ENCODE measurements at regions not wholly inside any gene's neighbourhood (a gene's known extent, or its start where the extent isn't known, plus 50 kb on each side); places are given as distances from the start of the nearest gene placed in this dataset.

GRCh38 chr3:69500604-69501003 is 114.7 kb upstream of the FRMD4B start:
- TF ChIP-seq CTCF (IDR thresholded peaks at IDR 0.05) (no peak), POLR2A (IDR thresholded peaks at IDR 0.05) (no peak)
- WGBS, 2 donors, result 49 to 50% methylated on average over 5 of the region's 5 CpGs
- intact Hi-C loops (cut with DNase I; ENCODE audit: low total_unique reads), result no loop called here
- H3K4me3 ChIP-seq (ENCODE audit: low read depth, poor library complexity, severe bottlenecking), result no peak overlapping the region
- DNase-seq (ENCODE audit: low spot score in 2 of 2), result peak in 1 of 2 donors; percentile 43

GRCh38 chr3:69499899-69500421 is 114.1 kb upstream of the FRMD4B start:
- TF ChIP-seq POLR2A (IDR thresholded peaks at IDR 0.05) (no peak), CTCF (IDR thresholded peaks at IDR 0.05) (no peak)
- no peak overlapping the region for H3K4me3 ChIP-seq (ENCODE audit: low read depth, poor library complexity, severe bottlenecking)
- 59 to 64% methylated on average over 9 of the region's 9 CpGs for WGBS, 2 donors
- peak; percentile 75 to 90 for DNase-seq (ENCODE audit: low spot score in 2 of 2)
- intact Hi-C loops (cut with DNase I; ENCODE audit: low total_unique reads), result no loop called here

GRCh38 chr3:69499422-69499821 is 113.5 kb upstream of the FRMD4B start:
- H3K4me3 ChIP-seq (ENCODE audit: low read depth, poor library complexity, severe bottlenecking), result no peak overlapping the region
- DNase-seq (ENCODE audit: low spot score in 2 of 2), result no peak
- intact Hi-C loops (cut with DNase I; ENCODE audit: low total_unique reads), result no loop called here
- WGBS, 2 donors, result 54 to 69% methylated on average over 3 of the region's 3 CpGs
- no peak for TF ChIP-seq POLR2A (IDR thresholded peaks at IDR 0.05)
- no peak for TF ChIP-seq CTCF (IDR thresholded peaks at IDR 0.05)

DNA sequence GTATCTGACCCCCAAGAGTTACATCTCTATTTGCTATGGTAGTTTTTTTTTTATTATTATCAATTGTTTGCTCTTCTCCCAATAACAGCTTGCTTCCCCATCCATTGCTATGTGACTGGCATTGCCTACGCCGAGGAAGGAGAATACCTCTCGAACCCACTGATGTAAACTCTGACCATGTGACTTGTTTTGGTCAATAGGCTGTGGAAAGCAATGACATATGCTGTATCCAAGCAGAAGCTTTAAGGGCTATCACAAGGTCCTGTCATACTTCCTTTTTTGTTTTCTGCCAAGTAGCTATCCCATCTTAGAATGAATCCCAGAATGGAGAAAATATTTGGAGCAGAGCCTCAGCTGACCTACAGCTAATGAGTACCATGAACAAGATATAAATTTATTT is 111.0 kb upstream of the FRMD4B start:
- intact Hi-C loops (cut with DNase I; ENCODE audit: low total_unique reads), result no loop called here
- WGBS, 2 donors, result 87 to 93% methylated on average over 3 of the region's 3 CpGs
- H3K4me3 ChIP-seq (ENCODE audit: low read depth, poor library complexity, severe bottlenecking), result no peak overlapping the region
- TF ChIP-seq CTCF (IDR thresholded peaks at IDR 0.05) (no peak), POLR2A (IDR thresholded peaks at IDR 0.05) (no peak)
- no peak for DNase-seq (ENCODE audit: low spot score in 2 of 2)

DNA sequence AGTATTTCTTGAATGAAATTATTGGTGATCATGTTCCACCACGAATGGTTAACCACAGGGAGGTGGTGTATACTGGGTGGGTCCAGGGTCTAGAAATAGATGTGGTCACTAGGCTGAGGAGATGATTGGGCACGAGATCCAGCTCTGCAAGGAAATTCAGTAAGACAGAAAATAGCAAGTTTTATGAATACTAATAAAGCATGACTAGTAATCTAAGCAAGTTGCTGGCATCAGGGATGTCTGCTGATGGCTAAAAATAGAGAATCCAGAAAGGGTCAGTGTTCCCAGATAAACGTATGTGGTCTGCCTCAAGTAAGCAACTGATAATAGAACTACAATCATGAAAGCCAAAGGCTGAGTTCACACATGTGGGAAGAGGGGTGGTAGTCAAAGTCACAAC is 108.3 kb upstream of the FRMD4B start:
- intact Hi-C loops (cut with DNase I; ENCODE audit: low total_unique reads), result no loop called here
- 48 to 49% methylated on average over 3 of the region's 3 CpGs for WGBS, 2 donors
- TF ChIP-seq POLR2A (IDR thresholded peaks at IDR 0.05), result no peak
- no peak for TF ChIP-seq CTCF (IDR thresholded peaks at IDR 0.05)
- no peak for DNase-seq (ENCODE audit: low spot score in 2 of 2)
- no peak overlapping the region for H3K4me3 ChIP-seq (ENCODE audit: low read depth, poor library complexity, severe bottlenecking)

GRCh38 chr3:69493157-69493556 is 107.3 kb upstream of the FRMD4B start:
- intact Hi-C loops (cut with DNase I; ENCODE audit: low total_unique reads), result no loop called here
- 88 to 93% methylated on average over 3 of the region's 3 CpGs for WGBS, 2 donors
- no peak for TF ChIP-seq CTCF (IDR thresholded peaks at IDR 0.05)
- TF ChIP-seq POLR2A (IDR thresholded peaks at IDR 0.05), result no peak
- no peak overlapping the region for H3K4me3 ChIP-seq (ENCODE audit: low read depth, poor library complexity, severe bottlenecking)
- no peak for DNase-seq (ENCODE audit: low spot score in 2 of 2)
